H1 (cell line): ENCODE measurements at regions not wholly inside any gene's neighbourhood (a gene's known extent, or its start where the extent isn't known, plus 50 kb on each side); places are given as distances from the start of the nearest gene placed in this dataset.
"Not testable (repeated sequence)": the region's sequence is repeated elsewhere in the genome, so short reads cannot be mapped to it uniquely, and the experiment has no call there.

Source experiments
- CTCF ChIA-PET: fragments of 300-600 bp; sonication (Branson Sonifier 250); formaldehyde crosslinking; loops from one replicate; lab custom pipeline; 2021; ENCODE audit not compliant: partially characterized antibody; lab: Charles Lee
- POLR2A ChIA-PET: fragments of 300-600 bp; sonication (Branson Sonifier 250); formaldehyde crosslinking; loops from one replicate; lab custom pipeline; 2021; ENCODE audit warnings: inconsistent platforms; ENCODE audit not compliant: partially characterized antibody; lab: Charles Lee
- DNase-seq, 2 experiments: peaks; one replicate each; pipeline versions ENCODE4 v3.0.0 to v3.0.0-alpha.2; 2010 to 2022; ENCODE audit warnings: low spot score in 2 of 2, low read depth in 1 of 2, mixed read lengths in 1 of 2
- FAIRE-seq: peaks from 2 replicates; lab custom pipeline; 2011; peaks lifted over from hg19 to GRCh38; lab: Jason Lieb, UNC
- H2AFZ ChIP-seq: 2 replicates; pipeline ENCODE4 v1.8.1; 2012; ENCODE audit warnings: low read length, inconsistent platforms
- H2AK5ac ChIP-seq: 2 replicates; pipeline ENCODE4 v1.6.1; 2013; ENCODE audit warnings: low read depth, low read length
- H2BK120ac ChIP-seq: replicated peaks from 2 replicates; pipeline ENCODE3; 2013; ENCODE audit warnings: low read depth, low read length, inconsistent platforms
- H2BK12ac ChIP-seq: 2 replicates; pipeline ENCODE4 v1.6.1; 2013; ENCODE audit warnings: low read depth, low read length
- H2BK15ac ChIP-seq: 2 replicates; pipeline ENCODE4 v1.6.1; 2013; ENCODE audit warnings: low read length
- H2BK20ac ChIP-seq: 2 replicates; pipeline ENCODE4 v1.6.1; 2013; ENCODE audit warnings: low read length
- H2BK5ac ChIP-seq: 2 replicates; pipeline ENCODE4 v1.6.1; 2013; ENCODE audit warnings: low read depth, low read length
- H3K14ac ChIP-seq: 2 replicates; pipeline ENCODE4 v1.6.1; 2013; ENCODE audit warnings: inconsistent platforms; ENCODE audit not compliant: insufficient read length
- H3K18ac ChIP-seq: 2 replicates; pipeline ENCODE4 v1.6.1; 2013; ENCODE audit warnings: low read length; ENCODE audit errors: extremely low read depth
- H3K23ac ChIP-seq: 2 replicates; pipeline ENCODE4 v1.6.1; 2013; ENCODE audit warnings: inconsistent platforms; ENCODE audit not compliant: insufficient read length
- H3K23me2 ChIP-seq: 2 replicates; pipeline ENCODE4 v1.6.1; 2013; ENCODE audit warnings: low read depth, low read length
- H3K27ac ChIP-seq: 2 replicates; pipeline ENCODE4 v1.6.1; 2011; ENCODE audit warnings: low read depth, low read length, inconsistent platforms
- H3K27me3 ChIP-seq, 4 experiments: replicated peaks in 1 of 4; 1 replicate in 1 of 4; 2 replicates in 3 of 4; pipeline versions ENCODE4 v1.6.1 to v1.8.1; 2011 to 2013; ENCODE audit warnings: low read length in 3 of 4, mild to moderate bottlenecking in 3 of 4, inconsistent platforms in 2 of 4, mixed read lengths in 2 of 4, moderate library complexity in 1 of 4; ENCODE audit not compliant: control insufficient read depth in 3 of 4, insufficient read depth in 3 of 4; ENCODE audit errors: extremely low read depth in 1 of 4
- H3K36me3 ChIP-seq, 4 experiments: 2 replicates each; pipeline versions ENCODE4 v1.6.1 to v1.8.1; 2011 to 2013; ENCODE audit warnings: mild to moderate bottlenecking in 4 of 4, low read length in 3 of 4, moderate library complexity in 2 of 4, control low read depth in 1 of 4, inconsistent platforms in 1 of 4; ENCODE audit not compliant: insufficient read depth in 4 of 4, control insufficient read depth in 2 of 4
- H3K4ac ChIP-seq: replicated peaks from 2 replicates; pipeline ENCODE3; 2013; ENCODE audit warnings: low read length, low read depth, mixed read lengths, inconsistent platforms; ENCODE audit not compliant: insufficient read length
- H3K4me1 ChIP-seq, 4 experiments: replicated peaks in 1 of 4; 1 replicate in 1 of 4; 2 replicates in 3 of 4; pipeline versions ENCODE4 v1.6.1 to v1.8.1; 2011 to 2013; ENCODE audit warnings: low read length in 3 of 4, inconsistent platforms in 2 of 4, mixed read lengths in 1 of 4; ENCODE audit not compliant: insufficient read depth in 4 of 4, control insufficient read depth in 3 of 4
- H3K4me2 ChIP-seq, 2 experiments: 2 replicates each; pipeline versions ENCODE4 v1.6.1 to v1.8.1; 2011 to 2013; ENCODE audit warnings: low read depth in 2 of 2, low read length in 2 of 2, control low read depth in 1 of 2, inconsistent platforms in 1 of 2, mild to moderate bottlenecking in 1 of 2; ENCODE audit not compliant: insufficient read depth in 1 of 2
- H3K4me3 ChIP-seq, 4 experiments: fragments of 200-600, 300-600 bp in 1 of 4; sonication (generic), shearing (Covaris generic), sonication (Bioruptor Twin) in 1 of 4; 2 replicates each; pipeline versions ENCODE4 v1.5.1 to v1.8.1; 2011 to 2016; ENCODE audit warnings: low read length in 4 of 4, low read depth in 3 of 4, control low read depth in 2 of 4, inconsistent platforms in 2 of 4, mild to moderate bottlenecking in 2 of 4, mixed read lengths in 1 of 4, moderate library complexity in 1 of 4; ENCODE audit not compliant: insufficient read depth in 2 of 4; ENCODE audit errors: extremely low read depth in 1 of 4
- H3K56ac ChIP-seq: replicated peaks from 2 replicates; pipeline ENCODE3; 2013; ENCODE audit warnings: low read depth, mild to moderate bottlenecking, mixed read lengths, low read length, inconsistent platforms; ENCODE audit not compliant: insufficient read length
- H3K79me1 ChIP-seq: 2 replicates; pipeline ENCODE4 v1.6.1; 2013; ENCODE audit warnings: low read depth, low read length, control low read depth
- H3K79me2 ChIP-seq, 2 experiments: 2 replicates each; pipeline versions ENCODE4 v1.6.1 to v1.8.1; 2012 to 2013; ENCODE audit warnings: low read length in 2 of 2, mild to moderate bottlenecking in 2 of 2, inconsistent platforms in 1 of 2; ENCODE audit not compliant: insufficient read depth in 2 of 2, control insufficient read depth in 1 of 2
- H3K9ac ChIP-seq, 4 experiments: replicated peaks in 1 of 4; 1 replicate in 1 of 4; 2 replicates in 3 of 4; pipeline versions ENCODE4 v1.6.1 to v1.8.1; 2011 to 2013; ENCODE audit warnings: low read depth in 3 of 4, low read length in 3 of 4, control low read depth in 2 of 4, mild to moderate bottlenecking in 2 of 4, moderate library complexity in 2 of 4, inconsistent platforms in 1 of 4; ENCODE audit errors: extremely low read depth in 1 of 4
- H3K9me3 ChIP-seq, 2 experiments: 2 replicates each; pipeline versions ENCODE4 v1.6.1 to v1.8.1; 2012 to 2013; ENCODE audit warnings: mild to moderate bottlenecking in 2 of 2, moderate library complexity in 2 of 2, control low read depth in 1 of 2, inconsistent platforms in 1 of 2, low read depth in 1 of 2, low read length in 1 of 2, mixed read lengths in 1 of 2; ENCODE audit not compliant: insufficient read depth in 2 of 2
- H4K20me1 ChIP-seq, 2 experiments: replicated peaks in 1 of 2; 2 replicates each; pipeline versions ENCODE3 to v1.8.1; 2011 to 2013; ENCODE audit warnings: inconsistent platforms in 2 of 2, low read length in 2 of 2, mild to moderate bottlenecking in 1 of 2; ENCODE audit not compliant: insufficient read depth in 2 of 2, control insufficient read depth in 1 of 2
- H4K5ac ChIP-seq: 2 replicates; pipeline ENCODE4 v1.6.1; 2013; ENCODE audit warnings: low read length, low read depth, mixed read lengths, inconsistent platforms; ENCODE audit not compliant: insufficient read length
- H4K8ac ChIP-seq: 2 replicates; pipeline ENCODE4 v1.8.0; 2013; ENCODE audit warnings: mild to moderate bottlenecking, moderate library complexity, low read length, inconsistent platforms; ENCODE audit not compliant: insufficient read depth; ENCODE audit errors: extremely low read depth
- H4K91ac ChIP-seq: replicated peaks from 2 replicates; pipeline ENCODE3; 2013; ENCODE audit warnings: low read length, mixed read lengths, inconsistent platforms; ENCODE audit not compliant: insufficient read length
- MAX ChIP-seq: IDR thresholded peaks from 2 replicates; pipeline ENCODE4 v1.6.1; 2012; ENCODE audit warnings: inconsistent platforms
- NANOG ChIP-seq: IDR thresholded peaks from 2 replicates; pipeline ENCODE4 v1.6.1; 2011; ENCODE audit warnings: low read length, low read depth, mild to moderate bottlenecking, inconsistent platforms; ENCODE audit not compliant: insufficient read depth, poor library complexity, severe bottlenecking
- PHF8 ChIP-seq: fragments of 200-600 bp; sonication (generic); conservative IDR thresholded peaks from 2 replicates; pipeline ENCODE4 v1.7.1; 2012; ENCODE audit warnings: low read depth, mild to moderate bottlenecking, inconsistent platforms, low read length, moderate library complexity
- WGBS, 2 experiments: shearing (Covaris generic) in 1 of 2; methylation state at CpG; one replicate each; pipeline versions ENCODE4 v1.1.6 to v1.1.7; 2013 to 2015; ENCODE audit warnings: low lambda C conversion rate in 2 of 2, mixed read lengths in 2 of 2, inconsistent platforms in 1 of 2, low coverage in 1 of 2, missing lambda C conversion rate in 1 of 2; ENCODE audit not compliant: insufficient replicate concordance in 2 of 2, insufficient coverage in 1 of 2, insufficient read length in 1 of 2; ENCODE audit errors: extremely low coverage in 1 of 2, missing lambda C conversion rate in 1 of 2; 5-methylcytosine and 5-hydroxymethylcytosine counted together

- TF ChIP-seq NANOG, result no peak
- no peak for TF ChIP-seq MAX
- TF ChIP-seq PHF8, result no peak
These were observed 568.0 kb downstream of the PDHA2 start (continued) for GRCh38 chr4:96407738-96408463.

GRCh38 chr4:96414853-96415252, 575.0 kb downstream of the PDHA2 start:
- H3K9ac ChIP-seq, H2AFZ ChIP-seq, CTCF ChIA-PET, H3K27ac ChIP-seq, H2BK5ac ChIP-seq, H3K23ac ChIP-seq, H2BK12ac ChIP-seq, H3K4me1 ChIP-seq, H3K4ac ChIP-seq, H2BK20ac ChIP-seq, H4K20me1 ChIP-seq, DNase-seq, H3K36me3 ChIP-seq, H2AK5ac ChIP-seq, H3K79me1 ChIP-seq, H3K9me3 ChIP-seq, FAIRE-seq, H3K4me2 ChIP-seq, H4K5ac ChIP-seq, H2BK120ac ChIP-seq, H4K8ac ChIP-seq, H3K18ac ChIP-seq, H2BK15ac ChIP-seq, H3K14ac ChIP-seq, H3K79me2 ChIP-seq, H3K23me2 ChIP-seq, H4K91ac ChIP-seq, POLR2A ChIA-PET, H3K4me3 ChIP-seq, H3K56ac ChIP-seq, H3K27me3 ChIP-seq: not testable (repeated sequence)
- whole genome bisulfite sequencing, 2 experiments, result 94% methylated on average over 9 of the region's 21 CpGs; no CpG with 5 or more reads in 1 of the 2 experiments
